ENCODE measurements at regions not wholly inside any gene's neighbourhood (a gene's known extent, or its start where the extent isn't known, plus 50 kb on each side); places are given as distances from the start of the nearest gene placed in this dataset.

DNA sequence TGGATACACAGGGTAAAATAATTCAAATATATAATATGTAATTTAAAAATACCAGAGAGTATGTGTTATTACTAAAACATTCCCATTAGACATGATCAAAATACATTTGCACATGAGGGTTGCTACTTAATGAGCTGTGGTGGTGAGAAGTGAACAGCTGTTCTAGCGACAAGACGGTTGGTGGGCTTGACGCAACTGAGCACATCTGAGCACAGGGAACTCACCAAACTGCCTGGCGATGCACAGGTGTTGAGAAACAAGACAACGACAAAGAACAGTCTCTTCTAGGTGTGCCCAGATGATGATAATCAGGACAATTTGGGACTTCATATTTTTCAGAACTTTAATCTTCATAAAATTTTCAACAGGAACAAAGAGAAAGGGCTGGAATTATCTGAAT lies 555.1 kb upstream of the SGCG start:
- H3K4me3 ChIP-seq (ENCODE audit: control extremely low read depth in 1 of 5, extremely low read depth in 1 of 5, insufficient read depth in 1 of 5, low read depth in 2 of 5, low read length in 4 of 5), result no peak overlapping the region
- no peak for DNase-seq
- no peaks in the 10 kb centered on the region for H3K27me3 ChIP-seq (replicated peaks in 1 of 4; ENCODE audit: control extremely low read depth in 1 of 4, control insufficient read depth in 3 of 4, insufficient read depth in 4 of 4, low read length in 3 of 4)
- H3K4me1 ChIP-seq (ENCODE audit: control insufficient read depth in 2 of 2, insufficient read depth in 2 of 2, low read length in 2 of 2), result no peaks in the 10 kb centered on the region
- H2AFZ ChIP-seq (ENCODE audit: insufficient read depth, low read depth, low read length, poor library complexity, severe bottlenecking), result no peak overlapping the region
- no peaks in the 10 kb centered on the region for H3K4me1 Mint-ChIP-seq
- TF ChIP-seq, protein P1, sequence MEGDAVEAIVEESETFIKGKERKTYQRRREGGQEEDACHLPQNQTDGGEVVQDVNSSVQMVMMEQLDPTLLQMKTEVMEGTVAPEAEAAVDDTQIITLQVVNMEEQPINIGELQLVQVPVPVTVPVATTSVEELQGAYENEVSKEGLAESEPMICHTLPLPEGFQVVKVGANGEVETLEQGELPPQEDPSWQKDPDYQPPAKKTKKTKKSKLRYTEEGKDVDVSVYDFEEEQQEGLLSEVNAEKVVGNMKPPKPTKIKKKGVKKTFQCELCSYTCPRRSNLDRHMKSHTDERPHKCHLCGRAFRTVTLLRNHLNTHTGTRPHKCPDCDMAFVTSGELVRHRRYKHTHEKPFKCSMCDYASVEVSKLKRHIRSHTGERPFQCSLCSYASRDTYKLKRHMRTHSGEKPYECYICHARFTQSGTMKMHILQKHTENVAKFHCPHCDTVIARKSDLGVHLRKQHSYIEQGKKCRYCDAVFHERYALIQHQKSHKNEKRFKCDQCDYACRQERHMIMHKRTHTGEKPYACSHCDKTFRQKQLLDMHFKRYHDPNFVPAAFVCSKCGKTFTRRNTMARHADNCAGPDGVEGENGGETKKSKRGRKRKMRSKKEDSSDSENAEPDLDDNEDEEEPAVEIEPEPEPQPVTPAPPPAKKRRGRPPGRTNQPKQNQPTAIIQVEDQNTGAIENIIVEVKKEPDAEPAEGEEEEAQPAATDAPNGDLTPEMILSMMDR (IDR thresholded peaks at IDR 0.05), result no peak
- no peak for TF ChIP-seq EZH2 (IDR thresholded peaks at IDR 0.05; ENCODE audit: borderline replicate concordance, insufficient read depth, low read depth, low read length, poor library complexity, severe bottlenecking)
- H3K9me3 ChIP-seq (ENCODE audit: control extremely low read depth in 1 of 3, control insufficient read depth in 2 of 3, insufficient read depth in 1 of 3, low read length in 2 of 3), result no peaks in the 10 kb centered on the region
- no peak overlapping the region for H3K4me2 ChIP-seq (replicated peaks; ENCODE audit: low read depth, low read length, poor library complexity, severe bottlenecking)
- ATAC-seq (ENCODE audit: low read depth), result no peak
- no peak overlapping the region for H3K4me3 Mint-ChIP-seq
- no peak overlapping the region for H3K27ac Mint-ChIP-seq
- H3K27me3 Mint-ChIP-seq, result no peaks in the 10 kb centered on the region
- no peak overlapping the region for H3K9ac ChIP-seq (ENCODE audit: low read length)
- H3K79me2 ChIP-seq (ENCODE audit: control insufficient read depth, insufficient read depth, low read length), result no peaks in the 10 kb centered on the region
- H3K9me3 Mint-ChIP-seq (ENCODE audit: insufficient read depth), result peaks cover 8% of the 10 kb centered on the region
- CTCF ChIA-PET, result no interaction called here
- H3K36me3 ChIP-seq (replicated peaks in 1 of 2; ENCODE audit: control extremely low read depth in 1 of 2, control insufficient read depth in 1 of 2, extremely low read depth in 1 of 2, insufficient read depth in 2 of 2, low read length in 1 of 2), result no peaks in the 10 kb centered on the region
- no peaks in the 10 kb centered on the region for H4K20me1 ChIP-seq (ENCODE audit: control insufficient read depth, insufficient read depth, low read length, poor library complexity, severe bottlenecking)
- POLR2A ChIA-PET, result no interaction called here
- whole genome bisulfite sequencing (ENCODE audit: insufficient coverage), result 83% methylated on average over 3 of the region's 5 CpGs
- H3K27ac ChIP-seq (ENCODE audit: low read length in 2 of 2), result no peak overlapping the region
- intact Hi-C loops (cut with micrococcal nuclease), result no loop called here

GRCh38 chr13:22629374-22629773 lies 551.4 kb upstream of the SGCG start:
- POLR2A ChIA-PET, result no interaction called here
- intact Hi-C loops (cut with micrococcal nuclease), result no loop called here
- Histone ChIP-seq H3K9ac (ENCODE audit: low read length) (no peak overlapping the region), H3K4me3 (ENCODE audit: control extremely low read depth in 1 of 5, extremely low read depth in 1 of 5, insufficient read depth in 1 of 5, low read depth in 2 of 5, low read length in 4 of 5) (no peak overlapping the region), H2AFZ (ENCODE audit: insufficient read depth, low read depth, low read length, poor library complexity, severe bottlenecking) (no peak overlapping the region), H3K4me2 (replicated peaks; ENCODE audit: low read depth, low read length, poor library complexity, severe bottlenecking) (no peak overlapping the region), H3K9me3 (ENCODE audit: control extremely low read depth in 1 of 3, control insufficient read depth in 2 of 3, insufficient read depth in 1 of 3, low read length in 2 of 3) (no peaks in the 10 kb centered on the region), H3K27ac (ENCODE audit: low read length in 2 of 2) (no peak overlapping the region), H3K27me3 (replicated peaks in 1 of 4; ENCODE audit: control extremely low read depth in 1 of 4, control insufficient read depth in 3 of 4, insufficient read depth in 4 of 4, low read length in 3 of 4) (no peaks in the 10 kb centered on the region), H3K36me3 (replicated peaks in 1 of 2; ENCODE audit: control extremely low read depth in 1 of 2, control insufficient read depth in 1 of 2, extremely low read depth in 1 of 2, insufficient read depth in 2 of 2, low read length in 1 of 2) (no peaks in the 10 kb centered on the region), H4K20me1 (ENCODE audit: control insufficient read depth, insufficient read depth, low read length, poor library complexity, severe bottlenecking) (no peaks in the 10 kb centered on the region), H3K4me1 (ENCODE audit: control insufficient read depth in 2 of 2, insufficient read depth in 2 of 2, low read length in 2 of 2) (no peaks in the 10 kb centered on the region), H3K79me2 (ENCODE audit: control insufficient read depth, insufficient read depth, low read length) (no peaks in the 10 kb centered on the region)
- 100% methylated on average over 1 of the region's 2 CpGs for WGBS (ENCODE audit: insufficient coverage)
- H3K4me1 Mint-ChIP-seq, result no peaks in the 10 kb centered on the region
- TF ChIP-seq EZH2 (IDR thresholded peaks at IDR 0.05; ENCODE audit: borderline replicate concordance, insufficient read depth, low read depth, low read length, poor library complexity, severe bottlenecking), result no peak
- TF ChIP-seq, protein P1 (IDR thresholded peaks at IDR 0.05), result no peak
- DNase-seq, result no peak
- no peaks in the 10 kb centered on the region for H3K27me3 Mint-ChIP-seq
- H3K9me3 Mint-ChIP-seq (ENCODE audit: insufficient read depth), result peaks cover 6% of the 10 kb centered on the region
- H3K27ac Mint-ChIP-seq, result no peak overlapping the region
- CTCF ChIA-PET, result interaction anchor here (0.6 kb wide), 1 partner anchor 259 kb away, joined by 3 read pairs; no protein-coding TSS in a partner anchor
- ATAC-seq (ENCODE audit: low read depth), result no peak
- no peak overlapping the region for H3K4me3 Mint-ChIP-seq

All from B cell (primary cell).